IMR-90 (cell line): ENCODE measurements at regions not wholly inside any gene's neighbourhood (a gene's known extent, or its start where the extent isn't known, plus 50 kb on each side); places are given as distances from the start of the nearest gene placed in this dataset.

Experiments used
- BHLHE40 ChIP-seq: fragments of 150-350 bp; IDR thresholded peaks from 2 replicates; pipeline ENCODE4 v1.6.1; 2016; ENCODE audit warnings: mild to moderate bottlenecking, low read depth, low read length
- CTCF ChIP-seq: conservative IDR thresholded peaks from 2 replicates; pipeline ENCODE4 v1.5.1; 2012; ENCODE audit warnings: mild to moderate bottlenecking, low read depth, low read length, improper control_type of control experiment
- MAZ ChIP-seq: IDR thresholded peaks from 2 replicates; pipeline ENCODE4 v1.6.1; 2012; ENCODE audit warnings: low read depth, mild to moderate bottlenecking, low read length, improper control_type of control experiment, moderate library complexity, borderline replicate concordance
- MXI1 ChIP-seq: IDR thresholded peaks from 2 replicates; pipeline ENCODE4 v1.6.1; 2012; ENCODE audit warnings: low read depth, mild to moderate bottlenecking, low read length, moderate library complexity, borderline replicate concordance
- NFE2L2 ChIP-seq: fragments of 150-350 bp; IDR thresholded peaks from 2 replicates; pipeline ENCODE4 v1.6.1; 2016; ENCODE audit warnings: low read depth, mild to moderate bottlenecking, low read length
- POLR2A ChIP-seq: IDR thresholded peaks from 2 replicates; pipeline ENCODE4 v1.6.1; 2012; ENCODE audit warnings: mild to moderate bottlenecking, low read depth, low read length
- RAD21 ChIP-seq: IDR thresholded peaks from 2 replicates; pipeline ENCODE4 v1.6.1; 2012; ENCODE audit warnings: low read length, improper control_type of control experiment

DNA sequence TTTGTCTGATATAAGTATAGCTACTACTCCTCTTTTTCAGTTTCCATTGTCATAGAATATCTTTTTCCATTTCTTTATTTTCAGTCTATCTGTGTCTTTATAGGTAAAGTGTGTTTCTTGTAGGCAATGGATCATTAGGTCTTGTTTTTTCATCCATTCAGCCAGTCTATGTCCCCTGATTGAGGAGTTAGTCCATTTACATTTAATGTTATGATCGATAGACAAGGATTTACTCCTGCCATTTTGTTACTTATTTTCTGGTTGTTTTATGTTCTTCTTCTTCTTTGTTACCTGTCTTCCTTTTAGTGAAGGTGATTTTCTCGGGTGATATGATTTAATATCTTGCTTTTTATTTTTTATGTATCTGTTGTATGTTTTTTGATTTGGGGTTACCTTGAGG is 169.0 kb downstream of the BARX1 start:
- no peak for TF ChIP-seq CTCF
- TF ChIP-seq BHLHE40: no peak
- TF ChIP-seq NFE2L2: no peak
- no peak for TF ChIP-seq MXI1
- TF ChIP-seq MAZ: no peak
- no peak for TF ChIP-seq RAD21
- TF ChIP-seq POLR2A: no peak
